AG09309 (cell line): ENCODE measurements at regions not wholly inside any gene's neighbourhood (a gene's known extent, or its start where the extent isn't known, plus 50 kb on each side); places are given as distances from the start of the nearest gene placed in this dataset.

Experiments
- DNase-seq: peaks from one replicate; pipeline ENCODE4 v3.0.0-alpha.2; 2010; ENCODE audit warnings: low read depth
- H3K4me3 ChIP-seq: 2 replicates; pipeline ENCODE4 v1.5.1; 2011; ENCODE audit warnings: mild to moderate bottlenecking, low read depth, low read length, moderate library complexity; ENCODE audit not compliant: control insufficient read depth
- CTCF ChIP-seq: IDR thresholded peaks from 2 replicates; pipeline ENCODE4 v1.5.1; 2011; ENCODE audit warnings: mild to moderate bottlenecking, low read depth, low read length, inconsistent platforms; ENCODE audit not compliant: insufficient read depth, control insufficient read depth; ENCODE audit errors: missing control alignments

GRCh38 chr9:79173932-79174331 lies 397.8 kb upstream of the TLE4 start:
- TF ChIP-seq CTCF = no peak
- no peak for DNase-seq
- no peak overlapping the region for H3K4me3 ChIP-seq

GRCh38 chr9:79176014-79176697 lies 395.6 kb upstream of the TLE4 start:
- H3K4me3 ChIP-seq = no peak overlapping the region
- no peak for DNase-seq
- no peak for TF ChIP-seq CTCF

- H3K4me3 ChIP-seq = no peak overlapping the region
- no peak for DNase-seq
- no peak for TF ChIP-seq CTCF
These were observed 386.9 kb upstream of the TLE4 start for GRCh38 chr9:79184831-79185230.

- peak; percentile 68 for DNase-seq
- no peak overlapping the region for H3K4me3 ChIP-seq
- no peak for TF ChIP-seq CTCF
These were observed 385.9 kb upstream of the TLE4 start for GRCh38 chr9:79185866-79186265.

DNA sequence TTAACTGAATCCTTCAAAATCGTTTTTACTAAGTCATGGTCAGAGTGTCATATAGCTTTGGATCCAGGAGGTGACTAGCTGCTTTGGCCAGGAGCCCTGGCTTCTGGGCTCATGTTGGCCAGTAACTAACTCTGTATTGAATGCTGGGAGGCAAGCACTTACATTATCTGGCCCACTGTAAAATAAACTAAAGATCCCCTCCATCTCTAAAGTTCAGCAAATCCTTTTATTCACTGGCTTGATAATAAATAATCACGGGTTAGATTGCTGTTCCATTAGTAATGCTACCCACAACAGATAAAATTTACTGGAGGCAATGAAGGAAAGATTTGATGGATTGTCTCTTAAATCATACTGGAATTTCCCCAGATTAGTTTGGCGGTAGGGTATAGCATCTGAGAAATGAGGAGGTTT lies 382.2 kb upstream of the TLE4 start:
- DNase-seq = peak; percentile 77

DNA sequence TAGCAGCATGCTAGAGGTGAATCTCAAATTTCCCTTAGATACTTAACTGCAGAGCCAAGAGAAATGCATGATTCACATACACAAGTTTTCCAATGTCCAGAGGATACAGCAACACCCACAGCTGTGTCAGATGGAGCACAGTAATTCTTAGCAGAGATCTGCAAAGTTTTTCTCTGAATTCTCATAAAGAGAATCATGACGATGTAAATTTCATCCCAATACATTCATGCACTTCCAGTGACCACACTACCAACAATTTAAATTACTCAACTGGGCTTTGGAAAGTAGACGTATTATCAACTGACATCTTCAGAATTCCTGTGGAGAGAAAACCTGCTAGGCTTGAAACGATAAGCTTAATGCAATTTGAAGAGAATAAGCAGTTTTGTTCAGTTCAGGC lies 378.8 kb upstream of the TLE4 start:
- DNase-seq = peak; percentile 90
- no peak overlapping the region for H3K4me3 ChIP-seq
- TF ChIP-seq CTCF = no peak

More for the DNA sequence above, 382.2 kb upstream of the TLE4 start:
- TF ChIP-seq CTCF = no peak
- no peak overlapping the region for H3K4me3 ChIP-seq

DNA sequence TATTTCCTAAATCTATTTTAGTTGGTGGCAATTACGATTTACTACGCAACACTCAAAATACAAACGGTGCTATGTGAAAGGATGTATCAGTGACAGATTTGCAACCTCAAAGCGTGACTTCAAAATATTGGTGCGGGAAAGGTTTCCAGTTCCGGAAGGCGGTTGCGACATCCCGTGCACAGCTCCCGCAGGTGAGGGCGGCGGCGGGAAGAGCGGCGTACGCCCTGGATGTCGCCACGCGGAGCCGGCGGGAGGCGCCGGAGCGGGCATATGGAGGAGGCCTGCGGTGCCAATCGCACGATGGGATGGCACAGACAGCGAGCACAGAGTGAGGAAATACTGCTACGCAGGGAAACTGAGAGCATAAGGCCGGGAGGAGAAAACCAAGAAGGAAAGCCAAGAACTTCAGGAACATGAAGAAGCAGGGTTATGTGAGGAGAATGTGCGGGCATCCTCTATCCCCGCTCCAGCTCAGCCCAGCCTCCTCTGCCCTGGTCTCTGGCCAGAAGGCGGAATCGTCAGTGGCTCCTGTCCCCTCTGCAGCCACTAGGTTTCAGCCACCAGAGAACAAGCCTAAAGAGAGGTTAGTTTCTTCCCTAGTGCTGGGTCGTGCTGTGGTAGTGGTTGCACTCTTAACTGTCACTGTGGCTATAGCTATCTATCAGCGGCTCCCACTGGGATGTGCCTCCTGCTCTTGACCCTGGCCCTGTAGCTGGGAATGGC lies 378.1 kb upstream of the TLE4 start:
- no peak overlapping the region for H3K4me3 ChIP-seq
- TF ChIP-seq CTCF = no peak
- no peak for DNase-seq
